AG04449 (cell line): ENCODE measurements at regions not wholly inside any gene's neighbourhood (a gene's known extent, or its start where the extent isn't known, plus 50 kb on each side); places are given as distances from the start of the nearest gene placed in this dataset.

Source experiments
- CTCF ChIA-PET: fragments of 350-600 bp; formaldehyde crosslinking; extraction: SDS; loops from one replicate; lab custom pipeline; 2021; ENCODE audit warnings: antibody characterized with exemption; lab: Yijun Ruan, JAX
- POLR2A ChIA-PET: fragments of 400-600, 350-600 bp; formaldehyde crosslinking; extraction: SDS; loops from one replicate; lab custom pipeline; 2020; ENCODE audit warnings: antibody characterized with exemption, inconsistent platforms; lab: Yijun Ruan, JAX
- DNase-seq: peaks from one replicate; pipeline ENCODE4 v3.0.0-alpha.2; 2010; ENCODE audit warnings: low read depth, low spot score
- H3K4me3 ChIP-seq: 2 replicates; pipeline ENCODE4 v1.5.1; 2011; ENCODE audit warnings: low read depth, mild to moderate bottlenecking, control low read depth, low read length
- CTCF ChIP-seq: IDR thresholded peaks from one replicate; pipeline ENCODE4 v1.5.1; 2011; ENCODE audit warnings: mild to moderate bottlenecking, moderate library complexity, low read length, control low read depth, inconsistent platforms; ENCODE audit not compliant: insufficient read depth; ENCODE audit errors: missing control alignments

GRCh38 chr4:186481998-186482790 is 73.2 kb downstream of the MTNR1A start:
- TF ChIP-seq CTCF = no peak
- ChIA-PET CTCF (interaction anchor here (1.1 to 2.2 kb wide), 3 partner anchors 9 to 105 kb away, joined by 3 to 9 read pairs (median 4); no protein-coding TSS in a partner anchor), POLR2A (no interaction called here)
- DNase-seq = no peak
- H3K4me3 ChIP-seq = no peak overlapping the region

GRCh38 chr4:186475202-186475601 is 80.2 kb downstream of the MTNR1A start:
- CTCF ChIA-PET = interaction anchor here (2.4 kb wide), 1 partner anchor 112 kb away, joined by 28 read pairs; no protein-coding TSS in a partner anchor
- no peak overlapping the region for H3K4me3 ChIP-seq
- no peak for TF ChIP-seq CTCF
- no peak for DNase-seq
- POLR2A ChIA-PET = no interaction called here

- POLR2A ChIA-PET = no interaction called here
- no peak for TF ChIP-seq CTCF
- CTCF ChIA-PET = interaction anchor here (0.8 to 3.8 kb wide), 12 partner anchors 9 to 115 kb away, joined by 3 to 28 read pairs (median 6); partner anchors contain the start of gene MTNR1A
- no peak for DNase-seq
- no peak overlapping the region for H3K4me3 ChIP-seq
Observed at GRCh38 chr4:186473933-186474332, 81.4 kb downstream of the MTNR1A start.

GRCh38 chr4:186472948-186473347 is 82.4 kb downstream of the MTNR1A start:
- ChIA-PET CTCF (interaction anchor here (0.7 to 3.8 kb wide), 16 partner anchors 8 to 116 kb away, joined by 3 to 28 read pairs (median 5); partner anchors contain the start of gene MTNR1A), POLR2A (no interaction called here)
- H3K4me3 ChIP-seq = no peak overlapping the region
- TF ChIP-seq CTCF = peak; percentile 44
- DNase-seq = no peak

GRCh38 chr4:186471441-186471840 is 83.9 kb downstream of the MTNR1A start:
- no peak for DNase-seq
- ChIA-PET CTCF (interaction anchor here (1.0 to 3.8 kb wide), 6 partner anchors 9 to 121 kb away, joined by 4 to 14 read pairs (median 5); no protein-coding TSS in a partner anchor), POLR2A (no interaction called here)
- no peak for TF ChIP-seq CTCF
- H3K4me3 ChIP-seq = no peak overlapping the region

- H3K4me3 ChIP-seq = no peak overlapping the region
- CTCF ChIA-PET = no interaction called here
- POLR2A ChIA-PET = no interaction called here
- TF ChIP-seq CTCF = no peak
- DNase-seq = no peak
Observed at GRCh38 chr4:186458050-186458449, 97.3 kb downstream of the MTNR1A start.
